NCI-H1105 treated with DMSO at 0.1 percent for 48 hours (cell line): ENCODE measurements at regions not wholly inside any gene's neighbourhood (a gene's known extent, or its start where the extent isn't known, plus 50 kb on each side); places are given as distances from the start of the nearest gene placed in this dataset.
"Not testable (repeated sequence)": the region's sequence is repeated elsewhere in the genome, so short reads cannot be mapped to it uniquely, and the experiment has no call there.

ENCODE experiments used
- DNase-seq: peaks from one replicate; lab custom pipeline; 2025; lab: John Stamatoyannopoulos, UW

DNA sequence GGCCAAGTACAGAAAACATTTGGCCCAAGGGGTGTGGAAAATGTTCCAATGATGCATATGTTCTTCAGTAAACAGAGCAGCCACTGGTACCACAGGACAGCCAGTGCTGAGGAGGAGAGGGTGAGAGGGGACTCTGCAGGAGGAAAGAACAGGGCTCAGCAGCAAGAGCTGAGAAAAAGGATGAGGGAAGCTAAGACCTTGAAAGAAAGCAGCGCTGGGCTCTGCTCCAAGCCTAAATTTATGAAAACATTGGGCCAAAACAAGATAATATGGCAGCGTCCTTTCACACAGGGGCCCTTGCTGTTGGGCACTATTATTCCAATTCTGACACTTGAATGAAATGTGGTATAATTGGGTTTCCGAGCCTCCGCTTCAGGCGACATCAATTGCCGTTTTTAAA is 939.0 kb upstream of the FANCL start:
- no peak for DNase-seq

DNA sequence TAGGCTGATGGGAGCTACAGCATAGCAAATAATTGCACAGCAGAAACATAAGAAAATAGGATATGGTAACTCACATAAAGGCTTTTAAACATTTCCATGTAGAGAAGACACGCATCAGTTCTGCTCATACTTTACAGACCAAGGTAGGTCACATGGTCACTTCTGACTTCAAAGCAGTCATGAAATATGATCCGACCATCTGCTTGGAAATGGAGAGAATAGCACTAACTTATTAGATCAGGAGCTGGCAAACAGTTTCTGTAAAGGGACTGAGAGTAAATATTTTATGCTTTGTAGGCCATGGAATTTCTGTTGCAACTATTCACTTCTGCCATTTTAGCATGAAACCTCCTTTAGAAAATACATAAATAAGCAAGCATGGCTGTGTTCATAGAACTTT is 936.6 kb upstream of the FANCL start:
- DNase-seq, result peak; percentile 64

DNA sequence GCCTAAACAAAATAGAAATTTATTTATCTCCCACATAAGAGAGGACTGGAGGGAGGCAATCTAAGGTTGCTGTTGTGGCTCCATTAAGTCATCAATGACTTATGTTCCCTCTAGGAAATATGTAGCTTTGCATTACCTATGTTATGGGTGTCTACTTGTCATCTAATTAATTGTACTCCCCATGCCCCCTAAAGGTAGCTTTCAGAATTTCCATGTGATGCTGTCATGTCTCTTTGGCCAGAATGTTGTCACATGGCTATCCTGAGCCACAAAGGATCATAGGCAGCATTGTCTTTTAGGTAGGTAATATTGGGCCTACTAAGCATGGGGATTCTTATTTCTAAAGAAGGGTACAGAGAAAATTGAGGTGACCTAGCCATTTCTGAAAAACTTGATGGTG is 935.6 kb upstream of the FANCL start:
- DNase-seq, result no peak

DNA sequence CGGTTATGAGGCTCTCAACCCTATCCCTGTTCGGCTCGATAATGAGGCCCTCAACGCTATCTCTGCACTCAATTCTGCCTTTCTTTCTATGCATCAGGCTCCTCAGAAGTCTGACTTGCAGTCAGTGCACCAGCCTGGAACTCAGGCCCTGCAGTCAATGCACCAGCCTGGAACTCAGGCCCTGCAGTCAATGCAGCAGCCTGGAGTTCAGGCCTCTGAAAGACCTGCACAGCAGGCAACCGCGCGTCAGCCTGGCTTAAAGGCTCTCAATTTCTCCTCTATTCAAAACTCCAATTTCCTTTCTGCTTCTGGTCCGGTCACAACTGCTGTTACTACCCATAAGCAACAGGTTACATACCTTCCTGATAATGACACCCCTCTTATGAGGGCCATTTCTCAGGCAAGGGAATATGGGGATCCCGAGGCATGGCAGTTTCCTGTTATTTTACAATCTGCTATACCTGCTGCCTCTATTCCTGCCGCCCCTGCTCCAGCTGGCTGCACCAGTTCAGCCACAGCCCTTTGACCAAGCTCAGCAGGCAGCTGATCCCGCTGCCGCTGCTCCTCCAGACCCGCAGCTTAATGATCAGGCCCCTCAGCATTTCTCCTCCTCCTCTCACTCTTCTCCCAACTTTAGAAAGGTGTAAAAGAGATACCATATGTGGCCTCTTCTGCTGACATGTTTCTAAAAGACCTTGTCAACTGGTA is 933.6 kb upstream of the FANCL start:
- no peak for DNase-seq

DNA sequence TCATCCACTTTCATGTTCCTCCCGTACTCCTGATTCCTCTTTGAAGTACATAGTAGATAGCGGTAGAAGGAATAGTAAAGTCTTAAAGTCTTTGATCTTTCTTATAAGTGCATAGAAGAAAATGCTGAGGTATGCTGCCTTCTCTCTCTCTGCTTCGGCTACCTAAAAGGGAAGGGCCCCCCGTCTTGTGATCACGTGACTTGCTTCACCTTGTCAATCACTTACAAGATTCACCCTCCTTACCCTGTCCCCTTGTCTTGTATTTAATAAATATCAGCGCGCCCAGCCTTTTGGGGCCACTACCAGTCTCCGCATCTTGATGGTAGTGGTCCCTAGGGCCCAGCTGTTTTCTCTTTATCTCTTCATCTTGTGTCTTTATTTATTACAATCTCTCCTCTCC is 932.2 kb upstream of the FANCL start:
- DNase-seq, result no peak

DNA sequence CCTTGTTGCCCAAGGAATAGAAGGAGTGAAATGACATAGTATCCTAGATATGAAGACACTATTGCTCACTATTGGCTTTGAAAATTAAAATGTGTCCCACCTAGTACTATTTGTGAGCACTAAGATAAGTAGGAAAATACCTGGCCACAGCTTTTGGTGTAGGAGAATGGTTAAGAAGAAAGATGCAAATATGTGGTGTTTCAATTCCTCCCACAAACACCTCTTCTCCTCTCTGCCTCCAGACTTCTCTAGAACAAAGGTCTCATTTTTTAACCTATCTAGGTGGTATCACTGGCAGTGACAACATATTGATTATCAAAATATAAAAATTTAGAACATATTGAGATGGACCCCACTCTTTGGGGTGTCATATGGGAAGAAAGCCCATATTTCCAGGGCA is 929.9 kb upstream of the FANCL start:
- no peak for DNase-seq

DNA sequence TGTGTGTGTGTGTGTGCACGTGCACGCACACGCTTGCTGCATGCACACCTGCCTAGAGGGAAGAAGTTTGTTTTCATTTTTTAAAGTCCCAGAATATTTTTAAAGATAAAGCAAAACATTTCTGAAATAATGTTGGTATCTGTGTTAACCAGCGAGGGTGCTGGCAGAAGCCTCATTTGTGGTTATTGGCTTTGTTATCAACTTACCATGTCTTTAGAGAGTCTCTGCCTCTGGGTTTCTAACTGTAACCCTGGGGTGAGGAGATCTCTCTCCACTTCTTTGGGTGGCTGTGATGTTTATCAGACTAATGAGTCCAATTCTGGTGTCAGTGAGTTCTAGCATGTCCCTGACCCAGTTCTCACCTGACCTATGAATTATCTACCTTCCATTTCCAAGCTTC is 927.6 kb upstream of the FANCL start:
- no peak for DNase-seq

DNA sequence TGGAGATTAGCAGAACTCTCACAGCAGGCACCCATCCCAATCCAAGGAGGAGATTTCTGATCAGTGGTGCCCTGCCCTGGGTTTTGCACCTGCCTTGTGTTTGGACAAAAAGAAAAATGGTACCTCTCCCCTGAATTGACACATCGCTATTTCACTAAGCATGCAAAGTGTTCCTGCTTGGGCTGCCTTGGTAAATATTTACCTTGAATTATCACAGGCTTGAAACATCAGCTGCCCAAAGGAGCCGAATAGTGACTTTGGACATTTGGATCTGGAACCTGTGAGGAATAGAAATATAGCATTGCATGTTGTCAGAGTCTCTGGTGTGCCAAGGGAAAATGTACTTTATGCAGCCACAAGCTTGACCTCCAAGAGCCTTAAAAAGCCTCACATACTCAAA is 926.4 kb upstream of the FANCL start:
- peak; percentile 63 for DNase-seq

DNA sequence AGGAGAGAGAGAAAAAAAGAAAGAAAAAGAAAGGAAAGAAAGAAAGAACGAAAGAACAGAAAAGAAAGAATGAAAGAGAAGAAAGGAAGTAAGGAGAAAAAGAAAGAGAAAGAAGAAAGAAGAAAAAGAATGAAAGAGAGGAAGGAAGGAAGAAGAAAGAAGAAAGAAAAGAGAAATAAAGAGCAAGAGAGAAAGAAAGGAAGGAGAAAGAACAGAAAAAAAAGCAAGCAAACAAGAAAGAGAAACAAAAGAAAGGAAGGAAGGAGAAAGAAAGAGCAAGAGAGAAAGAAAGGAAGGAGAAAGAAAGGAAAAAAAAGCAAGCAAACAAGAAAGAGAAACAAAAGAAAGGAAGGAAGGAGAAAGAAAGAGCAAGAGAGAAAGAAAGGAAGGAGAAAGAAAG is 916.8 kb upstream of the FANCL start:
- DNase-seq, result not testable (repeated sequence)

DNA sequence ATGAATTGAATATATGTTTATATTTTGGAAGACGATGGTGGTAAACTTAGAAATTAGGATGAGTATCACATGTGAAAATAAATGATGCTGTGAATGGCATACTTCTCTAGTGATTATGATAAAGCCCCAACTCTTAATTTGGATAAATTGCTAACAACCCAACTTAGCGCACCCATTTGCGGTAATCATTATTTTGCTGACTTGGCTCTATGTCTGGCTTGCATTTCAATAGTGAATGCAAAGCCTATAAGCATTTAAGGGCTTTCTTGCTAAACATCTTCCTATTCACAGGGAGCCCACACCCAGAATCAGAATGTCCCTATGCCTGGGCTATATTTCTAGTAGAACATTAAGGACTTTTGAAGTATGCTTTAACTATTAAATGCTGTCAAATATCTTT is 910.7 kb upstream of the FANCL start:
- DNase-seq, result no peak

DNA sequence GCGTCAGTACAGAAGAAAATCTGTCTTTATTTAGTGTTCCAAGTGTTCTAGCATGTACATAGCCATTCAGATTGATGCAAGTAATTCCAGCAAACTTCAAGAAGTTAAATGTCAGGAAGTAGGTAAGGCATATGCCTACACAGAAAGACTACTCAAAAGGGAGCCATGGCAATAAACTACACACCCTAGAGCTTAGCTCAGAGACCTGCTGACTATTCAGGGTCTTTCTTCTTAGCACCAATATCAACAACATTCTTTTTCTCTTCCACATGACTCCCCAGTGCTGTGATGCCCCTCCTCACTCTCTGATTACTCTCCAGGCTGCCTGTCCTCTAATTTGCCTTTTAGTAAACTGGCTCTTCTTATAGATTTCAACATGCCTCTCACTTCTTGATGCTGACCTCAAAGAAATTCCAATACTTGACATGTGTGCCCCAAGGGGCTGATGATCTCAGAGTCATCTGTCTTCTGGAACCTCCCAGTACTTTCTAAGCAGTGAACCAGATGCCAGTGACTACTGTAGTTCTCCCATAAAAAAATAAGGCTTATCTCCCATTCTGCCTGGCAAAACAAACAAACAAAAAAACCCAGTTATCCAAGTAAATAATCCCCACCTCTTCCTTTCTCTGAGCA is 909.2 kb upstream of the FANCL start:
- DNase-seq, result no peak

DNA sequence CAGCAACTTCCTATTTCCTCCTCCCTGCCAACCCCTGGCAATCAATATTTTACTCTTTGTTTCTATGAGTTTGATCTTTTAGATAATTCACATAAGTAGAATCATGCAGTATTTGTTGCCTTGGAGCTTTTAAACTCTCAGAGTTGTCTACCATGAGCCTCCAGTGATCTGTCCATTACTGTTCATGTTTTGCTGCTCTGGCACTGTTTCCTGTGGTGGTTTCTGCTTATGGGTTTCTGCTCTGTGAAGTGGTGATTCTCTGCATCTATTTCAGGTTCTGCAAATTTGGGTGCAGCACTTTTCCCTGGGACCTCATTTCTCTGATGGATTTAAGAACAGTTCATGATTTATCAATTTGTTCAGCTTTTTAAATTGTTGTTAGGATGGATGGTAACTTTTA is 908.1 kb upstream of the FANCL start:
- no peak for DNase-seq

DNA sequence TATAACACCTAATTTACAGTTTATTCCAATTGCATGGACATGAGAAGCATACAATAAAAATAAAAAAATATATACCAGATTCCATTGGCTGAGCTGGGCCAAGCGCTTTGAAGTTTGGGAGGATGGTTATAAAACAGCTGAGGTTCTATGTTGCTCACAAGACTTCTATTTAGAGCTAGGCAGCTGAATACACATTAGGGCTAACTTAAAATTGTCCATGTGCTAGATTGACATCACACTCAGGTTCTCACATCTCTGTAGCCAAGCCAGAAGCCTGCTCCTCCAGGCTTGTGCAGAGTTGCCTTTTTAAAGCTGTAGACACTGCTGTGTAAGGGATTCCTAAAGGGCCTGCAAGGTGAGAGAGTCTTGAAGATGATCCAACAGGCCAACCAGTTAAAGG is 871.1 kb upstream of the FANCL start:
- DNase-seq, result no peak

DNA sequence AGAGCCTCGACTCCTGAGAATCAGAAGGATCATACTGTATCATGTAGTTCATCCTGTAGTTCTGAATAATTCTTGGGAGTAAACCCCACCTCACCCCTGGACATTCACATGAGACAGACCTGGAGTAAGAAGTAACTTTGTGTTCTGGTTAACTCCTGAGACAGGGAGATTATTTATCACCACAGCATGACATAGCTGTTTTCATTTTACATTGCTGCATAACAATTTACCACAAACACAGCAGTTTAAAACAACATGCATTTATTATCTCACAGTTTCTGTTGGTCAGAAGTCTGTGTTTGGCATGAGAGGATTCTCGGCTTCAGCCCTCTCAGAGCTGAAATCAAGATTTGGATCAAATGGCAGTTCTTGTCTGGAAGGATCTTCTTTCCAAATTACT is 855.8 kb upstream of the FANCL start:
- DNase-seq, result no peak

DNA sequence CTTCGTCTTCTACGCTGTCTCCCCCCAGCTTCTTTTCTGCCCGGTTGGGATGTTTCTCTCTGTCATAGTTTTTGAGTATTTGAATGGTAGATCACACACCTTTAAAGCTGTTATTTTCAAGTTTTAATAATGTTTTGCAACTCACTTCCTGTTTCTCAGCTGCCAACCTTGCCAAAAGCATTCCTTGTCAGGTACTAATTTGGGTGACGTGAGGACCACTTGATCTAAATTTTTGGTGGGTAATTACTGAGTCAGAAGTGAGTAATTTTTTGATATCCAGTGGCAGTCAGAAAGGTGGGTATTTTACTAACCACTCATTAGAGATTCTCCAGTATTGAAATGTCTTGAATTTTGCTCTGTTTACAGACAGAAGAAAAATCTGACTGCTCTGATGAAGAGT is 852.4 kb upstream of the FANCL start:
- DNase-seq, result no peak

DNA sequence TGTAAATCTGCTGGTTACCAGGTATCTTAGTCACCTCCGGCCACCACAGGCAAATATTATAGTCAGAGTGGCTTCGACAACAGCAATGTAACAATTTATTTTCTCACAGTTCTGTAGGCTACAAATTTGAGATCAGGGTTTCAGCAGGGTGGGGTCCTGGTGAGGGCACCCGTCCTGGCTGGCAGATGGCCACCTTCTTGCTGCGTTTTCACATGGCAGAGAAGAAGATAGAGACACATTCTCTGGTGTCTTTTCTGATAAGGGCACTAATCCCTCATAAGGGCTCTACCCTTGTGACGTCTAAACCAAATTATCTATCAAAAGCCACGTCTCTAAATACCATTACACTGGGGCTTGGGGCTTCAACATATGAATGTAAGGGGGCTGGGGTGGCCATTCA is 843.2 kb upstream of the FANCL start:
- no peak for DNase-seq

DNA sequence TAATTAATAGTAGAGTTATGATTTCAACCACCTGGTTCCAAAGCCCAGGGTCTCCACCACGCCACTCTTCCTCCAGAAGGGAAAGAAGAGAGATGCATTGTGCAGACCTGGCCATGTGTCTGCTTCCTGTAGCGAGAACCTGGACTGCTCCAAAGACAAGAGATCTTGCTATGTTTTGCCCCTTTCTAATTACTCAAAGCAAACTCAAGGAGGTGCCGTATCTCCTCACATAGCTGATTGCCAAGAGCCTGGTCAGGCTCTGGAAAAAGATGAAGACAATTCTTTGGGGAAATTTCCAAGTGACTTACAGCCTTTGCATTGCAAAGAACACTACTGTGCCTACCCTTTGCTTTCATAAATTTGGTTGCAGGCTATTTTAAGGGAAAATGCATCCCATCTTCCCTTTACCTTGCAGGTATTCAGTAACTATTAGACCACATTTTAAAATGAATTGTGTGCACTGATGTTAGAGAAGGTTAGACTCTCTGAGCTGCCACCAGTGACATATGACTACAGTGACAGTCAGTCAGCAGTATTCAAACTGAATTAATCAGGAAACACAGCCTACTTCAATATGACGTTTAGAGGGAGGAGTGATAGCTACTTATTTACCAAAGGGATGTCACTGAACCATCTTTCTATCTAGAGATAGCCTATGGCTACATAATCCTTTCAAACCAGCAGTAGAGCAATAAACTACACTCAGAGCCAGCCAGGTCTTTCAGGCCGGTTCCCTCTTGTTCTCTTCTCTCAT is 842.1 kb upstream of the FANCL start:
- no peak for DNase-seq

DNA sequence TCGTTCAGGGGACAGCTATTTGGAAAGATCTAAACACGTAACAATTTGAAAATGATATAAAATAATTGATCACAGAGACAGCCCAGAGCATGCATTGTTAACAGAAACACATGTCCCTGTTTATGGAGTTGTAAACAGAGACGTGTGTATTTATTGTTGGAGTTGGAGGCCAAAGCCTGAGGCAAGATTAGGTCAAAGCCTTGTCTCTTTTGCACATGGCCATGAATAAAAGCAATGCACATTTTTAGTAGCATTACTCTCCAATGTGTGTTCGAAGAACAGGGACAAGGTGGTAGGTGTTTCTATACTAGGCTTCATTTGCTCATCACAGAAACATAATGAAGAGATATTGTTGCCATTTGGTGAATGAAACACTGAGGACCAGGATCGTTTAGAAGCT is 841.5 kb upstream of the FANCL start:
- DNase-seq, result no peak

DNA sequence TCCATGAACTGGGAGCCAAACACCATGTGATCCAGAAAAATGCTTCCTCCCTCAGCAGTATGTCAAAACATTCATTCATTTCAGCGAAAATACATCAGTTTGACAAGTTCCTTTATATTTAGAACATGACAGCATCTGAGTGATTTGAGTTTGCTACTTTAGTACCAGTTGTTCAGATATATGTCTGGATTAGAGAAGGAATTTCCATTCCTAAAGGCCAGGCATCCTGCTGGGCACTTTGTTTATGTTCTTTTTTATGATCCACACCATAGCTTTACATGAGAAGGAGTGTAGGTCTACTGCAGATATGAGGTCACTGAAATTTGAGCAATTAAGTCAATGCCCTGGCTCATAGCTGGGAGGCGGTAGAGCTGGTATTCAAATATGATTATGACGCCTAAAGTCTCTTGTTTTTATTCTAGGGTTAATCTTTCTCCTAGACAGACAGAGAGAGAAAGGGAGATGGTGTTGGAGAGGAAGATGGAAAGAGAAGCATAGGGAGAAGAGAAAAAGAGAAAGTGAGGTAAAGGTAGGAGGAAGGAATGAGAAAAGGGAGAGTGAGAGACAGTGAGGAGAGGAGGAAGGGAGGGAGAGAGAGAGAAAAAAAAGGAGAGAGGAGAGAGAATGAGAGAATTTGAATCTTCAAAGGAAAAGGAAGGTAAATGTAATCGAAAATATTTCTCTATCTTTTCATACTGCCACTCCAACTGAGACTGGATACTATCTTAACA is 839.5 kb upstream of the FANCL start:
- no peak for DNase-seq

DNA sequence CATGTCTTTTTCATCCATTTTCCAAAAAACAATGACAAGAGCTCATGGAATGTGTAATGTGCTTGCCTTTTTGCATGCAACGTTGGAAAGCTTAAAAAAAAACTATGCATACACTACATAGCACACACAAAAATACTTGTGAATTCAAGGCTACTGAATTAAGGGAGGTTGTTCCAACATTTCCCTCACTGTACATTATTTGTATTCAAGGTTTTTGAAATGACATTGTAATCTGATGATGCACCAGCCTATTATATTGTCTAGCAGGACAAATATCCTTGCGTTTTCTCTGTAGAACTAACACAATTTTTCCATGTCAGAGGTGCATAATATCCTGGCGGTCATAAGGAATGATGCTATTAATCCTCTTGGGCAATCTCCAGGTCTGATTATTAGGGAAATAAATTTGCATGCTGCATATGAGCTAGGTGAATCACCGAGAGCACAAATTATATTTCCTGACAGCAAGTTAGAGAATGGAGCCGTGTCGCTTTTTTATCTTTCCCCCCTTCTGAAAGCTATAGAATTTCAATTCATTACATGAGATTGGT is 836.9 kb upstream of the FANCL start:
- no peak for DNase-seq

DNA sequence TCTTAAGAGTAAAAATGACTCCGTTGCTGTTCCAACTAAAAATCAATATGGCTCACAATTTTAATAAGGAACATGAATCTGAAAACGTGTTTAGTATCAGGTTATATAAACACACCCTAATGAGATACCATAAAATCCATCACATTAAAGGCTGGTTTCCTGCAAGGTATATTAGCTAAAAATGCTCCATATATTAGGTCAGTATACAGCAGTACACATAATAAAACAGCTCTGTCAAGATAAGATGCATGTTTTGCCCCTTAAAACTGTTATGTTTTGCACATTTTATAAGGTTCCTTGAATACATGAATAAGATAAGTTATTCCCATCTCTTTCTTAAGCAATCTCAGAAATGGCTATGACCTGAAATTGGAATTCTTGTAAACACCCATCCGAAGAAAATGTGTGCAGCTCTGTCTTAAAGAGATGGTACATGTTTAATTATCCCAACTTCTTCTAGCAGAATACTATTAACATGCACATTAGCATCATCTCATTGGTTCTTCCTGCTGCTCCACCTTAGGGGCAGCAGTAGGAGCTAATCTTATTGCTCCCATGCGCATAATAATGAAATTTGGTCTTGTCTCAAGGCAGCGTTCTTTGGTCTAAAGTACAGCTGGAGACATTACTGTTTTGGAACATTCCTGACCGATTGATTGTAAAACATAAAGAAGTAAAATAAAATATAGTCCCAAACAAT is 836.1 kb upstream of the FANCL start:
- DNase-seq, result no peak

DNA sequence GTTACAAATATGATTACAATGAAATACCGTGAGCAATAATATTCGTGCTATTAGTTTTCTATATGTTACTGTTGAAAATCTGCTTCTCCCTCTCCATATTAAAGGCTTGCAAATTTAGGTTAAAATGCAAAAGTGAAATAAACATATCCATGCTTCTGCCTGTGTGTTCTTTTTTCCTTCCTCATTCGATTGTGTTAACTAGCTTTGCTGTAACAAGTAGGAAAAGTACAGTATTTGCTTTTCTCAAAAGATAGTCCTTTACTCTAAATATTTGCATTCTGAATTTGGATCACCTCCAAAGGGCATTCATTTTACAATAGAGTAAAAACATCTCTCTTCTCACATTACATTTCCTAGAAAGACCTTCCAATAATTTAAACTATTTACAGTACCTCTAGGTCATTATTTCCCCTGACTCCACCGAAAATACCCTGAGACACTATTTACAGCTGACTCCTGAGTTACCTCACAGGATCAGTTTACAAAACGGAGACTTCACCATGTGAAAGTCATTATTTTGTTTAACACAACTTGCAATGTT is 835.0 kb upstream of the FANCL start:
- DNase-seq, result peak; percentile 41
